D721Med (cell line): ENCODE measurements at regions not wholly inside any gene's neighbourhood (a gene's known extent, or its start where the extent isn't known, plus 50 kb on each side); places are given as distances from the start of the nearest gene placed in this dataset.

Experiments used
- DNase-seq: peaks from one replicate; pipeline ENCODE4 v3.0.0; 2011; ENCODE audit warnings: low spot score; ENCODE audit not compliant: insufficient read length
- FAIRE-seq: peaks from 2 replicates; lab custom pipeline; 2011; peaks lifted over from hg19 to GRCh38; lab: Jason Lieb, UNC
- TF ChIP-seq, protein P1 (sequence below): IDR thresholded peaks from 2 replicates; pipeline ENCODE4 v1.5.1; 2012; ENCODE audit warnings: mild to moderate bottlenecking, control low read depth; ENCODE audit not compliant: insufficient read depth; ENCODE audit errors: missing control alignments

DNA sequence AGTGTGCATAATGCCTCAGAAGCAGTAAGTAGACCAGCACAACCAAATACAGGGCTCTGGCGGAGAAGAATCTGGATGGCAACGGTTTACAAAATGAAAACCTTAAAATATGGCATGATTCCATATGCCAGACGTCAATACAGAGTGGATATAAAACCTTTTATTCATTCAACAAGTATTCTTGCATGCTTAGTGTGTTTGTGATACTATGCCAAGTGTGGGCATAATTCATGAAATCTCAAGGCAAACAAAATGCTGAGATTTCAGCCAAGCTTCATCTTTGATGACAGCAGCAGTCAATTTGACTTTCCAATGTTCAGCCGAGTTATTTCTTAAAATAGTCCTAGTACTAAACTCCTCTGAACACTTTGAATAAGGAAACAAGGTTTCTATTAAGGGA is 119.4 kb downstream of the CD24 start:
- DNase-seq (no peak), FAIRE-seq (no peak)
- TF ChIP-seq, protein P1, sequence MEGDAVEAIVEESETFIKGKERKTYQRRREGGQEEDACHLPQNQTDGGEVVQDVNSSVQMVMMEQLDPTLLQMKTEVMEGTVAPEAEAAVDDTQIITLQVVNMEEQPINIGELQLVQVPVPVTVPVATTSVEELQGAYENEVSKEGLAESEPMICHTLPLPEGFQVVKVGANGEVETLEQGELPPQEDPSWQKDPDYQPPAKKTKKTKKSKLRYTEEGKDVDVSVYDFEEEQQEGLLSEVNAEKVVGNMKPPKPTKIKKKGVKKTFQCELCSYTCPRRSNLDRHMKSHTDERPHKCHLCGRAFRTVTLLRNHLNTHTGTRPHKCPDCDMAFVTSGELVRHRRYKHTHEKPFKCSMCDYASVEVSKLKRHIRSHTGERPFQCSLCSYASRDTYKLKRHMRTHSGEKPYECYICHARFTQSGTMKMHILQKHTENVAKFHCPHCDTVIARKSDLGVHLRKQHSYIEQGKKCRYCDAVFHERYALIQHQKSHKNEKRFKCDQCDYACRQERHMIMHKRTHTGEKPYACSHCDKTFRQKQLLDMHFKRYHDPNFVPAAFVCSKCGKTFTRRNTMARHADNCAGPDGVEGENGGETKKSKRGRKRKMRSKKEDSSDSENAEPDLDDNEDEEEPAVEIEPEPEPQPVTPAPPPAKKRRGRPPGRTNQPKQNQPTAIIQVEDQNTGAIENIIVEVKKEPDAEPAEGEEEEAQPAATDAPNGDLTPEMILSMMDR, result no peak

DNA sequence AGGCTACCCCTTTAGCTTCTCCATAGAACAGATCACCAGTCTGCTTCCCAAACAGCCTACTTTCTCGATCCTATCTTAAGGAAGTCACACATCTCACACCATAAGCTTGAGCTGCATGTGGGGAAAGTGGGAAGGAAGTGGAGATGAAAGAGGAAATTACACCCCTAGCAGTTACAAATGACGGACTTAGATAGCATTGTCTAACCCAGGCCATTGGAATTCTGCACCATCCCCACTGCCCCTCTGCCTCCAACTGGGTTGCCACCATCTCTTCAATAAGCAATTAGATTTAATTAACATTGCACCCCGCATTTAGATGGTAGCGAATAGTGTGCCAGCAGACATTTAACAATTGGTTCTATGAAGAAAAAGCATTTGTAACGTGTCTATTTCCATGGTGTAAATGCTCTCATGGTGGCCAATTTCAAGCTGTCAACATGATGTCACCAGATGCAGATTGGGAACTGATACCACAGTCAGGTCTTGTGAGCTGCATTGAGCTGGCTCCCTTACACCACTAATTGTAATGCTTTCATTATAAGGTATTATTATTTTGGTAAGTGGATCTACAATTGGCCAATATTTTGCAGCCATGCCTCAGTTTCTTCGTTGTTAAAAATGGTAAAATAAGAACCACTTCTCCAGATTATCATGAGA is 124.7 kb downstream of the CD24 start:
- DNase-seq (no peak), FAIRE-seq (no peak)
- TF ChIP-seq, protein P1, result no peak

GRCh38 chr6:106849120-106849519 is 125.4 kb downstream of the CD24 start:
- FAIRE-seq, result no peak
- TF ChIP-seq, protein P1, result no peak
- no peak for DNase-seq

- TF ChIP-seq, protein P1, result no peak
- no peak for FAIRE-seq
- DNase-seq, result no peak
Observed at GRCh38 chr6:106847116-106847515, 127.4 kb downstream of the CD24 start.

GRCh38 chr6:106844930-106845329 is 129.6 kb downstream of the CD24 start:
- no peak for FAIRE-seq
- TF ChIP-seq, protein P1, result no peak
- DNase-seq, result no peak

- FAIRE-seq (no peak), DNase-seq (no peak)
- TF ChIP-seq, protein P1, result no peak
Observed at GRCh38 chr6:106832766-106833510, 141.6 kb downstream of the CD24 start.

GRCh38 chr6:106830930-106831329 is 143.6 kb downstream of the CD24 start:
- no peak for FAIRE-seq
- TF ChIP-seq, protein P1, result no peak
- no peak for DNase-seq
